ENCODE measurements at regions not wholly inside any gene's neighbourhood (a gene's known extent, or its start where the extent isn't known, plus 50 kb on each side); places are given as distances from the start of the nearest gene placed in this dataset.

GRCh38 chr20:52268184-52268749, 76.7 kb upstream of the ZFP64 start:
- H3K27ac ChIP-seq, result no peak overlapping the region
- intact Hi-C loops (cut with DNase I), result no loop called here
- no peak overlapping the region for H3K4me3 ChIP-seq (replicated peaks in 1 of 3)
- DNase-seq, result no peak
- 75 to 78% methylated on average over 4 of the region's 4 CpGs for WGBS, 2 donors
- TF ChIP-seq CTCF (IDR thresholded peaks at IDR 0.05) (no peak), POLR2A (IDR thresholded peaks at IDR 0.05) (no peak)
- no peaks in the 10 kb centered on the region for H3K9me3 ChIP-seq
- H3K27me3 ChIP-seq, result no peaks in the 10 kb centered on the region
- no peaks in the 10 kb centered on the region for H3K36me3 ChIP-seq
- H3K4me1 ChIP-seq, result no peaks in the 10 kb centered on the region

GRCh38 chr20:52267418-52267817, 75.8 kb upstream of the ZFP64 start:
- TF ChIP-seq POLR2A (IDR thresholded peaks at IDR 0.05) (no peak), CTCF (IDR thresholded peaks at IDR 0.05) (no peak)
- Histone ChIP-seq H3K4me3 (replicated peaks in 1 of 3) (no peak overlapping the region), H3K4me1 (no peaks in the 10 kb centered on the region), H3K36me3 (no peaks in the 10 kb centered on the region), H3K27me3 (no peaks in the 10 kb centered on the region), H3K9me3 (no peaks in the 10 kb centered on the region), H3K27ac (no peak overlapping the region)
- DNase-seq, result no peak
- intact Hi-C loops (cut with DNase I), result no loop called here

GRCh38 chr20:52263757-52264156, 72.2 kb upstream of the ZFP64 start:
- no peak for DNase-seq
- no peak overlapping the region for H3K27ac ChIP-seq
- H3K4me1 ChIP-seq, result no peaks in the 10 kb centered on the region
- 64 to 69% methylated on average over 1 of the region's 1 CpG for WGBS, 2 donors
- H3K9me3 ChIP-seq, result no peaks in the 10 kb centered on the region
- H3K4me3 ChIP-seq (replicated peaks in 1 of 3), result no peak overlapping the region
- H3K36me3 ChIP-seq, result no peaks in the 10 kb centered on the region
- H3K27me3 ChIP-seq, result no peaks in the 10 kb centered on the region
- intact Hi-C loops (cut with DNase I), result no loop called here
- no peak for TF ChIP-seq POLR2A (IDR thresholded peaks at IDR 0.05)
- TF ChIP-seq CTCF (IDR thresholded peaks at IDR 0.05), result no peak

GRCh38 chr20:52261792-52262191, 70.2 kb upstream of the ZFP64 start:
- no peak overlapping the region for H3K4me3 ChIP-seq (replicated peaks in 1 of 3)
- no peaks in the 10 kb centered on the region for H3K27me3 ChIP-seq
- H3K27ac ChIP-seq, result no peak overlapping the region
- intact Hi-C loops (cut with DNase I), result no loop called here
- no peaks in the 10 kb centered on the region for H3K36me3 ChIP-seq
- TF ChIP-seq POLR2A (IDR thresholded peaks at IDR 0.05), result no peak
- no peak for TF ChIP-seq CTCF (IDR thresholded peaks at IDR 0.05)
- H3K9me3 ChIP-seq, result no peaks in the 10 kb centered on the region
- no peak for DNase-seq
- no peaks in the 10 kb centered on the region for H3K4me1 ChIP-seq

- DNase-seq, result no peak
- H3K27ac ChIP-seq, result no peak overlapping the region
- 58 to 59% methylated on average over 2 of the region's 2 CpGs for WGBS, 2 donors
Measured at GRCh38 chr20:52259295-52259694, 67.7 kb upstream of the ZFP64 start.

More at GRCh38 chr20:52259295-52259694, 67.7 kb upstream of the ZFP64 start:
- no peak overlapping the region for H3K4me3 ChIP-seq (replicated peaks in 1 of 3)
- H3K27me3 ChIP-seq, result no peaks in the 10 kb centered on the region
- intact Hi-C loops (cut with DNase I), result no loop called here
- H3K36me3 ChIP-seq, result no peaks in the 10 kb centered on the region
- no peaks in the 10 kb centered on the region for H3K4me1 ChIP-seq
- TF ChIP-seq POLR2A (IDR thresholded peaks at IDR 0.05) (no peak), CTCF (IDR thresholded peaks at IDR 0.05) (no peak)
- H3K9me3 ChIP-seq, result no peaks in the 10 kb centered on the region
